Mesendoderm (in vitro differentiated cells): ENCODE measurements at regions not wholly inside any gene's neighbourhood (a gene's known extent, or its start where the extent isn't known, plus 50 kb on each side); places are given as distances from the start of the nearest gene placed in this dataset.

ENCODE experiments used
- DNase-seq: peaks from one replicate; pipeline ENCODE4 v3.0.0; 2013
- H2AK5ac ChIP-seq: 2 replicates; pipeline ENCODE4 v1.6.1; 2013; ENCODE audit warnings: low read length, inconsistent platforms
- H2BK120ac ChIP-seq: 2 replicates; pipeline ENCODE4 v1.6.1; 2013; ENCODE audit warnings: low read depth, mild to moderate bottlenecking, low read length, moderate library complexity, mixed read lengths
- H2BK15ac ChIP-seq: replicated peaks from 2 replicates; pipeline ENCODE4 v1.6.1; 2013; ENCODE audit warnings: low read depth, mild to moderate bottlenecking, moderate library complexity
- H2BK5ac ChIP-seq: 2 replicates; pipeline ENCODE4 v1.6.1; 2013; ENCODE audit warnings: low read length, inconsistent platforms
- H3K18ac ChIP-seq: 2 replicates; pipeline ENCODE4 v1.6.1; 2013; ENCODE audit warnings: mild to moderate bottlenecking, low read length, mixed read lengths
- H3K23ac ChIP-seq: one replicate; pipeline ENCODE4 v1.6.1; 2013; ENCODE audit warnings: low read length
- H3K27ac ChIP-seq: 2 replicates; pipeline ENCODE4 v1.5.1; 2013; ENCODE audit warnings: low read depth, mild to moderate bottlenecking, inconsistent platforms, low read length, moderate library complexity
- H3K27me3 ChIP-seq: 2 replicates; pipeline ENCODE4 v1.6.1; 2013; ENCODE audit warnings: low read length, control low read depth, mild to moderate bottlenecking, inconsistent platforms; ENCODE audit not compliant: insufficient read depth, poor library complexity
- H3K36me3 ChIP-seq: 2 replicates; pipeline ENCODE4 v1.6.1; 2013; ENCODE audit warnings: low read length, inconsistent platforms; ENCODE audit not compliant: control insufficient read depth, insufficient read depth
- H3K4ac ChIP-seq: one replicate; pipeline ENCODE4 v1.6.1; 2013; ENCODE audit warnings: low read depth, mild to moderate bottlenecking, low read length, moderate library complexity
- H3K4me1 ChIP-seq: 2 replicates; pipeline ENCODE4 v1.6.1; 2013; ENCODE audit warnings: low read depth, low read length, inconsistent platforms; ENCODE audit not compliant: control insufficient read depth
- H3K4me2 ChIP-seq: 2 replicates; pipeline ENCODE4 v1.6.1; 2013; ENCODE audit warnings: low read length
- H3K4me3 ChIP-seq: 2 replicates; pipeline ENCODE4 v1.5.1; 2013; ENCODE audit warnings: mild to moderate bottlenecking, low read length
- H3K56ac ChIP-seq: one replicate; pipeline ENCODE4 v1.6.1; 2013; ENCODE audit warnings: low read length
- H3K79me1 ChIP-seq: 2 replicates; pipeline ENCODE4 v1.6.1; 2013; ENCODE audit warnings: low read length, inconsistent platforms
- H3K79me2 ChIP-seq: 2 replicates; pipeline ENCODE4 v1.6.1; 2013; ENCODE audit warnings: mild to moderate bottlenecking, low read length; ENCODE audit not compliant: control insufficient read depth, insufficient read depth
- H3K9ac ChIP-seq: 2 replicates; pipeline ENCODE4 v1.6.1; 2013; ENCODE audit warnings: low read length, inconsistent platforms
- H4K5ac ChIP-seq: one replicate; pipeline ENCODE4 v1.6.1; 2013; ENCODE audit warnings: low read length
- H4K8ac ChIP-seq: one replicate; pipeline ENCODE4 v1.6.1; 2013; ENCODE audit warnings: low read depth, mild to moderate bottlenecking, control low read depth, low read length, moderate library complexity
- WGBS: extraction: QIAGEN DNeasy Blood & Tissue Kit; methylation state at CpG from one replicate; pipeline ENCODE4 v1.1.7; 2013; ENCODE audit warnings: low lambda C conversion rate, missing lambda C conversion rate; ENCODE audit not compliant: insufficient coverage; ENCODE audit errors: extremely low coverage; 5-methylcytosine and 5-hydroxymethylcytosine counted together

GRCh38 chr11:92826136-92826535, 143.3 kb upstream of the MTNR1B start:
- peaks cover 9% of the 10 kb centered on the region for H3K4me1 ChIP-seq
- H3K27ac ChIP-seq: no peak overlapping the region
- no peak overlapping the region for H3K9ac ChIP-seq
- H4K5ac ChIP-seq: no peak overlapping the region
- no peak overlapping the region for H3K56ac ChIP-seq
- no peak overlapping the region for H2AK5ac ChIP-seq
- no peak overlapping the region for H3K4me2 ChIP-seq
- H3K27me3 ChIP-seq: no peaks in the 10 kb centered on the region
- H3K4me3 ChIP-seq: no peak overlapping the region
- no peak overlapping the region for H3K4ac ChIP-seq
- H3K79me2 ChIP-seq: no peaks in the 10 kb centered on the region
- H3K23ac ChIP-seq: no peak overlapping the region
- no peaks in the 10 kb centered on the region for H3K79me1 ChIP-seq
- H4K8ac ChIP-seq: no peak overlapping the region
- no peak overlapping the region for H2BK15ac ChIP-seq
- no peak for DNase-seq
- H2BK120ac ChIP-seq: no peak overlapping the region
- no peak overlapping the region for H3K18ac ChIP-seq
- H3K36me3 ChIP-seq: no peaks in the 10 kb centered on the region
- H2BK5ac ChIP-seq: no peak overlapping the region
- WGBS: no CpG with 5 or more reads among the region's 1 CpG

- Histone ChIP-seq H4K8ac (no peak overlapping the region), H2BK5ac (no peak overlapping the region), H3K56ac (no peak overlapping the region), H2BK120ac (no peak overlapping the region), H3K23ac (no peak overlapping the region), H2BK15ac (no peak overlapping the region), H3K36me3 (no peaks in the 10 kb centered on the region), H3K4me1 (peaks cover 9% of the 10 kb centered on the region), H3K18ac (no peak overlapping the region), H3K4me3 (no peak overlapping the region), H3K4ac (no peak overlapping the region), H3K79me1 (no peaks in the 10 kb centered on the region), H2AK5ac (no peak overlapping the region), H3K27me3 (no peaks in the 10 kb centered on the region), H4K5ac (no peak overlapping the region), H3K9ac (no peak overlapping the region), H3K27ac (no peak overlapping the region), H3K4me2 (no peak overlapping the region), H3K79me2 (no peaks in the 10 kb centered on the region)
- WGBS: no CpG with 5 or more reads among the region's 1 CpG
- DNase-seq: peak; percentile 53
Observed at GRCh38 chr11:92826603-92827002, 142.8 kb upstream of the MTNR1B start.

GRCh38 chr11:92827132-92827531, 142.3 kb upstream of the MTNR1B start:
- Histone ChIP-seq H4K5ac (no peak overlapping the region), H3K9ac (no peak overlapping the region), H3K27me3 (no peaks in the 10 kb centered on the region), H3K4me1 (peaks cover 9% of the 10 kb centered on the region), H3K36me3 (no peaks in the 10 kb centered on the region), H2AK5ac (no peak overlapping the region), H3K4me2 (no peak overlapping the region), H3K4me3 (no peak overlapping the region), H2BK120ac (no peak overlapping the region), H3K56ac (no peak overlapping the region), H2BK5ac (no peak overlapping the region), H3K79me2 (no peaks in the 10 kb centered on the region), H4K8ac (no peak overlapping the region), H3K23ac (no peak overlapping the region), H3K79me1 (no peaks in the 10 kb centered on the region), H3K27ac (no peak overlapping the region), H3K18ac (peak overlapping the region; percentile 61), H2BK15ac (no peak overlapping the region), H3K4ac (no peak overlapping the region)
- WGBS: no CpG with 5 or more reads among the region's 2 CpGs
- no peak for DNase-seq

DNA sequence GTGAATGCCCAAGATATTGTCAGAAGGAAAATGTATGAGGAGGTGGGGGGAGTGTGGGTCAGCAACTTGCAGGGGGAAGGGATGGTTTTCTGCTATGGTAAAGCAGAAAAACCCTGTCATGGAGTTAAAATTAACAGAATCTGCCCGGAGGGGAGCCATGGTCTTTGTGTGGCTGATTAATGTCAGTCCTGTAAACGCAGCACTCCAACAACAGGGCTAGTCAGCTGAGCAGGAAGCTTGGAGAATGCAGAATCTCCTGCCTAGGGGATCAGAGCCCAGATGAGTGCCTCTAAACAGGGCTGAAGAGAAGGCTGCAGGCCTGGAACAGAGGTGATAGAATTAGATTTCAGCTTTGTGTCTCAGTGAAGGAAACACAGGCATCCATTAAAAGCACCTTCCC, 140.9 kb upstream of the MTNR1B start:
- Histone ChIP-seq H3K79me2 (no peaks in the 10 kb centered on the region), H3K27me3 (no peaks in the 10 kb centered on the region), H2BK15ac (no peak overlapping the region), H3K18ac (peak overlapping the region; percentile 32), H2BK120ac (no peak overlapping the region), H3K23ac (no peak overlapping the region), H4K5ac (no peak overlapping the region), H3K4me2 (no peak overlapping the region), H3K4ac (no peak overlapping the region), H3K4me3 (no peak overlapping the region), H2BK5ac (no peak overlapping the region), H4K8ac (no peak overlapping the region), H2AK5ac (no peak overlapping the region), H3K9ac (no peak overlapping the region), H3K79me1 (no peaks in the 10 kb centered on the region), H3K4me1 (peaks cover 9% of the 10 kb centered on the region), H3K56ac (peak overlapping the region; percentile 44), H3K36me3 (no peaks in the 10 kb centered on the region), H3K27ac (no peak overlapping the region)
- peak; percentile 51 for DNase-seq
- WGBS: no CpG with 5 or more reads among the region's 2 CpGs

DNA sequence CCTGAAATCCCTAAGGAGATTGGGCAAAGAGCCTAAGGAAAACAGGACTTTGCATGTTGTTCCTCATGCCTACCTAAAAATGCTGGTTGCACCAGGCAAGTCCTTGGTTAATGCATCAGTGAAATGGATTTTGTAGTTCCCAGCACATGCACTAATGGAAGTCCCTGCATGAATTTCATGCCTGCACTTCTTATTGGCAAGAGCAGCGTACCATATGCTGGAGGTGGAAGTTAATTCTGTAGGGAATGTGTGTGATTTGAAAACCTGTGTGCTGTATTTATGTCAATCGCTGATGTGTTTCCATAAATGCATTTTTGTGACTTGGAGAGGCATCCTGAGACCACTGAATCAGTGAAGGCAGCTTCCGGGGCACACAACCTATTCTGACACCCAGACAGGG, 140.3 kb upstream of the MTNR1B start:
- no peak overlapping the region for H4K5ac ChIP-seq
- H3K36me3 ChIP-seq: no peaks in the 10 kb centered on the region
- H2BK15ac ChIP-seq: no peak overlapping the region
- H3K79me2 ChIP-seq: no peaks in the 10 kb centered on the region
- H3K4me1 ChIP-seq: peaks cover 9% of the 10 kb centered on the region
- H3K18ac ChIP-seq: peak overlapping the region; percentile 32
- H3K9ac ChIP-seq: no peak overlapping the region
- no peaks in the 10 kb centered on the region for H3K79me1 ChIP-seq
- no peak overlapping the region for H3K4ac ChIP-seq
- H3K4me2 ChIP-seq: no peak overlapping the region
- H3K4me3 ChIP-seq: no peak overlapping the region
- no peak for DNase-seq
- peak overlapping the region; percentile 30 for H3K56ac ChIP-seq
- H2BK5ac ChIP-seq: no peak overlapping the region
- H3K23ac ChIP-seq: no peak overlapping the region
- H4K8ac ChIP-seq: no peak overlapping the region
- WGBS: no CpG with 5 or more reads among the region's 3 CpGs
- no peak overlapping the region for H2AK5ac ChIP-seq
- no peaks in the 10 kb centered on the region for H3K27me3 ChIP-seq
- H3K27ac ChIP-seq: no peak overlapping the region
- H2BK120ac ChIP-seq: no peak overlapping the region

GRCh38 chr11:92829671-92830070, 139.8 kb upstream of the MTNR1B start:
- Histone ChIP-seq H3K79me2 (no peaks in the 10 kb centered on the region), H3K27ac (no peak overlapping the region), H3K4me1 (peaks cover 9% of the 10 kb centered on the region), H3K23ac (no peak overlapping the region), H2BK5ac (no peak overlapping the region), H3K9ac (no peak overlapping the region), H3K27me3 (no peaks in the 10 kb centered on the region), H3K18ac (no peak overlapping the region), H3K36me3 (no peaks in the 10 kb centered on the region), H4K8ac (no peak overlapping the region), H3K56ac (no peak overlapping the region), H2AK5ac (no peak overlapping the region), H3K79me1 (no peaks in the 10 kb centered on the region), H2BK120ac (no peak overlapping the region), H3K4ac (no peak overlapping the region), H3K4me2 (no peak overlapping the region), H2BK15ac (no peak overlapping the region), H4K5ac (no peak overlapping the region), H3K4me3 (no peak overlapping the region)
- DNase-seq: no peak
